NCI-H1092 (cell line): ENCODE measurements at regions not wholly inside any gene's neighbourhood (a gene's known extent, or its start where the extent isn't known, plus 50 kb on each side); places are given as distances from the start of the nearest gene placed in this dataset.
A peak's percentile ranks its signal among the peaks of the same experiment; 100 is the strongest.

ENCODE experiments used
- DNase-seq: peaks from one replicate; lab custom pipeline; 2025; lab: John Stamatoyannopoulos, UW

- DNase-seq = no peak
These were observed 74.2 kb upstream of the MARCHF10 start for GRCh38 chr17:62882284-62882683.

DNA sequence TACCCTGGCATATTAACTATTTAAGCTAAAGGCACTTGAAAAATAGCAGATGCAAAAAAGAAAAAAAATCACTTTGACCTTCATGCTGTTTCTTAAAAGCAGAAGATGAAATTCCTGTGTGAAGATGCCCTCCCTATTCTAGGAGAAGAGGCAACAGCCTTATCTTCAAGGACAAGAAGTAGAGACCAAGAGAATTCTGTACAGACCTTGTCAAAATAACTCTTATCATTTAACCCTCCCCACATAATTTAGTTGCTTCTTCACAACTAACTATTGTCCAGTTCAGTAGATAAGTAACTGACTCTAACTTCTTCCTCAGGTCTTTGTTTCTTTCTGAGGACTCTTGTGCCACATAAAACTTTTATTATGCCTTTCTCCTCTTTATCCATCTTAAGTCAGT, 72.0 kb upstream of the MARCHF10 start:
- DNase-seq = no peak

- no peak for DNase-seq
These were observed 68.7 kb upstream of the MARCHF10 start for GRCh38 chr17:62876673-62877405.

GRCh38 chr17:62876063-62876462, 67.9 kb upstream of the MARCHF10 start:
- no peak for DNase-seq

DNA sequence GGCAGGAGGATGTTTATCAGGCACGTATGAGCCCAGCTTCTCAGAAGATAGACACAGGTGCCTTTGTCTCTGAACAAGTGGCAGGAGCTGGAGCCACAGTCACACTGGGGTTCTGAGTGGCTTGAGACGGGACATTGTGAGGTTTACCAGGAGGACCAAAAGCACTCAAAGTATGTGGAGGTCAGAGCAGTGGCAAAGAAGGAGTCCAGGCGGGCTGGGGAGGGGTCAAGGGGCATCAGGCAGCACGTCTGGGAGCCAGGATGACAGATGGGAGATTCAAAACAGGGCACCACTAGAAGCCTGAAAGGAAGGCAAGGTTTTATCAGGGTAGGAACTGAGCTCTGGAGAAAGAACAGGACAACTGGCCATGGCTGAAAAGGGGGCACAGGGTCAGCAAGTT, 67.2 kb upstream of the MARCHF10 start:
- no peak for DNase-seq

DNA sequence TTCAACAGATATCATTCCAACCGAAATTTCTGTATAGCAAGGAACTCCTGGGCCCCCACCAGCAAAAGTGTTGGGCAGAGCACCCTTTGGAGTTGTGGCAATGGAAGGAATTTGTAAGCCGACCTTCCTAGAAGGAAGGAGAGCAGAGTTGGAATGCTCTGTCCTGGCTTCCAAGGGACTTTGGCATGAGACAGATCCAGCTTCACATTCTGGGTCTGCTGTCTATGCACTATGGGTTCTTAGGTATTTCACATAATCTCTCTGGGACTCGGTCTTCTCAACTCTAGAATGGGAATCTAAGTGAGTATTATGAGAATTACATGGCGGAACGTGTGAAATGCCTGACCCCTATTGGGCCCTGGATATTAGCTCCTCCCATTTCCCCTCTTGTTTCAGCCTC, 63.2 kb upstream of the MARCHF10 start:
- no peak for DNase-seq

- DNase-seq = peak; percentile 14
These were observed 62.4 kb upstream of the MARCHF10 start for GRCh38 chr17:62870552-62870971.

DNA sequence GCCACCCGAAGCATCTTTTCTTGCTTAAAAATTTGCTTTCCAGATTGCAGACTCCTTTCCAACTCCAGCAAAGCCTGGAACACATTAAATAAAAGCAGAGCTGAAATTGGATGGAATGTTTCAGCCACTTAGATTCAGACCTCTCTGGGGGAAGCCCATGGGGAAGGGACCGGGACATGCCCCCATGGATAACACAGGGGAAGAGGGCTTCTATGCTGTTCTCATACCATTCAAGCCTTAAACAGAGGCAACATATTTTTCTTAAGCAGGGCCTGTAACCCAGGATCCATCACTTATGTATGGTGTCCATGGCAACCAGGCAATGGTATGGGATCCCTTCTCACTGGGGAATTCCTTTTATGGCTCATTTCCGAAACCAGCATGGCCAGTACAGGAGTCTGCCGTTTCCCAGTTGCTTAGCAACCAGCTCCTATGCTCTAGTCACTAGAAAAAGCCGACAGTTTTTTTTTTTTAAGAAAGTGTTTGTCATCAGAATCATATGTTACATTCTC, 62.0 kb upstream of the MARCHF10 start:
- peak; percentile 53 for DNase-seq

- no peak for DNase-seq
These were observed 60.6 kb upstream of the MARCHF10 start for GRCh38 chr17:62868723-62869122.

- no peak for DNase-seq
These were observed 59.9 kb upstream of the MARCHF10 start for GRCh38 chr17:62868008-62868407.

GRCh38 chr17:62867303-62867702, 59.2 kb upstream of the MARCHF10 start:
- no peak for DNase-seq

DNA sequence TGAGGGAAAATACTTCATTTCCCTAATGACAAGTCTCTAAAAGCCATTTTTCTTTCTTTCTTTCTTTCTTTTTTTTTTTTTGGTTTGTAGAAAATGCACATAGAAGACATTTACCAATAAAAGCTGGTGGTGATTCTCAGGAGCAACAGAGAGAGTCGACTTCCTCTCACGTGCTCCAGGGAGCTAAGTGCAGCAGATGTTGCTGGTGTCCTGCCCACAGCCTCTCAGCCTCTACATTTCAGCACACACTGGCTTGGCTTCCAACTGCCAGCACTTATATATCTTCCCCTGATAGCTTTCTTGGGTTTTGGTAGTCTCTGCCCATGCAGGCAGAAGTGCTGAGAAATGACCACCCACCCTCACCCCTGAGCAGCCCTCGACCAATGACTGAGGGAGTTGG, 58.4 kb upstream of the MARCHF10 start:
- no peak for DNase-seq

- no peak for DNase-seq
These were observed 57.5 kb upstream of the MARCHF10 start for GRCh38 chr17:62865586-62865985.

DNA sequence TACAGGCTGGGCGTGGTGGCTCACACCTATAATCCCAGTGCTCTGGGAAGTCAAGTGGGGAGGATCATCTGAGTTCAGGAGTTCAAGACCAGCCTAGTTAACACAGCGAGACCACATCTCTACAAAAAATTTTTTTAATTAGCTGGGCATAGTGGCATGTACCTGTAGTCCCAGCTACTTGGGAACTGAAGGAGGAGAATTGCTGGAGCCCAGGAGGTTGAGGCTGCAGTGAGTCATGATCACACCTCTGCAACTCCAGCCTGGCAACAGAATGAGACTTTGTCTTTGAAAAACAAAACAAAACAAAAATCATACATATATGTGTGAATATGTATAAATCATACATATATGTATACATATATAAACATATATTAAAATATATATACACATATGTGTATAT, 54.1 kb upstream of the MARCHF10 start:
- no peak for DNase-seq

- no peak for DNase-seq
These were observed 53.1 kb upstream of the MARCHF10 start for GRCh38 chr17:62860962-62861873.

GRCh38 chr17:62859146-62859545, 51.0 kb upstream of the MARCHF10 start:
- no peak for DNase-seq
